BLaER1 (cell line): ENCODE measurements at regions not wholly inside any gene's neighbourhood (a gene's known extent, or its start where the extent isn't known, plus 50 kb on each side); places are given as distances from the start of the nearest gene placed in this dataset.

Experiments used
- H3K27ac ChIP-seq: shearing (Covaris generic); formaldehyde crosslinking; 2 replicates; pipeline ENCODE4 v1.8.1; 2022
- H3K27me3 ChIP-seq: shearing (Covaris generic); formaldehyde crosslinking; 2 replicates; pipeline ENCODE4 v1.8.1; 2022
- H3K36me3 ChIP-seq: shearing (Covaris generic); formaldehyde crosslinking; 2 replicates; pipeline ENCODE4 v1.8.1; 2022
- H3K4me1 ChIP-seq: shearing (Covaris generic); formaldehyde crosslinking; 2 replicates; pipeline ENCODE4 v1.8.1; 2022
- H3K4me2 ChIP-seq: shearing (Covaris generic); formaldehyde crosslinking; 2 replicates; pipeline ENCODE4 v1.8.1; 2022
- H3K4me3 ChIP-seq: shearing (Covaris generic); formaldehyde crosslinking; 2 replicates; pipeline ENCODE4 v1.8.1; 2022
- H3K9ac ChIP-seq: shearing (Covaris generic); formaldehyde crosslinking; 2 replicates; pipeline ENCODE4 v1.8.1; 2022
- H3K9me3 ChIP-seq: shearing (Covaris generic); formaldehyde crosslinking; 2 replicates; pipeline ENCODE4 v1.8.1; 2022
- H4K20me1 ChIP-seq: shearing (Covaris generic); formaldehyde crosslinking; 2 replicates; pipeline ENCODE4 v1.8.1; 2022
- Cebpa-rat ChIP-seq: shearing (Covaris generic); IDR thresholded peaks from 2 replicates; pipeline ENCODE4 v1.8.1; 2022

- H3K27ac ChIP-seq, result no peak overlapping the region
- H3K36me3 ChIP-seq, result no peaks in the 10 kb centered on the region
- no peaks in the 10 kb centered on the region for H4K20me1 ChIP-seq
- no peak for TF ChIP-seq Cebpa-rat
- no peak overlapping the region for H3K4me3 ChIP-seq
- H3K9ac ChIP-seq, result no peak overlapping the region
- no peaks in the 10 kb centered on the region for H3K9me3 ChIP-seq
- H3K4me1 ChIP-seq, result no peaks in the 10 kb centered on the region
- H3K27me3 ChIP-seq, result no peaks in the 10 kb centered on the region
- no peak overlapping the region for H3K4me2 ChIP-seq
These were observed 59.7 kb downstream of the NAA11 start for GRCh38 chr4:79266136-79266535.

- H3K9me3 ChIP-seq, result peaks cover 21% of the 10 kb centered on the region
- H3K36me3 ChIP-seq, result no peaks in the 10 kb centered on the region
- no peak overlapping the region for H3K4me3 ChIP-seq
- H3K27me3 ChIP-seq, result no peaks in the 10 kb centered on the region
- no peaks in the 10 kb centered on the region for H4K20me1 ChIP-seq
- no peak for TF ChIP-seq Cebpa-rat
- no peak overlapping the region for H3K4me2 ChIP-seq
- no peaks in the 10 kb centered on the region for H3K4me1 ChIP-seq
- no peak overlapping the region for H3K9ac ChIP-seq
- H3K27ac ChIP-seq, result no peak overlapping the region
These were observed 66.6 kb downstream of the NAA11 start for GRCh38 chr4:79259242-79259641.

GRCh38 chr4:79258614-79259176 is 67.2 kb downstream of the NAA11 start:
- Histone ChIP-seq H3K9me3 (peaks cover 21% of the 10 kb centered on the region), H3K4me1 (no peaks in the 10 kb centered on the region), H4K20me1 (no peaks in the 10 kb centered on the region), H3K4me2 (no peak overlapping the region), H3K9ac (no peak overlapping the region), H3K27ac (no peak overlapping the region), H3K4me3 (no peak overlapping the region), H3K27me3 (no peaks in the 10 kb centered on the region), H3K36me3 (no peaks in the 10 kb centered on the region)
- TF ChIP-seq Cebpa-rat, result no peak

GRCh38 chr4:79257953-79258613 is 67.8 kb downstream of the NAA11 start:
- Histone ChIP-seq H3K27ac (no peak overlapping the region), H3K4me3 (no peak overlapping the region), H3K4me1 (no peaks in the 10 kb centered on the region), H3K9ac (no peak overlapping the region), H3K27me3 (no peaks in the 10 kb centered on the region), H3K4me2 (no peak overlapping the region), H3K36me3 (no peaks in the 10 kb centered on the region), H3K9me3 (peaks cover 21% of the 10 kb centered on the region), H4K20me1 (no peaks in the 10 kb centered on the region)
- TF ChIP-seq Cebpa-rat, result no peak

GRCh38 chr4:79255793-79256192 is 70.1 kb downstream of the NAA11 start:
- H3K4me1 ChIP-seq, result no peaks in the 10 kb centered on the region
- peaks cover 21% of the 10 kb centered on the region for H3K9me3 ChIP-seq
- TF ChIP-seq Cebpa-rat, result no peak
- H3K4me2 ChIP-seq, result no peak overlapping the region
- H3K27ac ChIP-seq, result no peak overlapping the region
- H3K27me3 ChIP-seq, result no peaks in the 10 kb centered on the region
- no peak overlapping the region for H3K4me3 ChIP-seq
- no peak overlapping the region for H3K9ac ChIP-seq
- H4K20me1 ChIP-seq, result no peaks in the 10 kb centered on the region
- no peaks in the 10 kb centered on the region for H3K36me3 ChIP-seq

- Histone ChIP-seq H3K4me1 (no peaks in the 10 kb centered on the region), H3K27ac (no peak overlapping the region), H3K9ac (no peak overlapping the region), H3K4me3 (no peak overlapping the region), H3K27me3 (no peaks in the 10 kb centered on the region), H3K4me2 (no peak overlapping the region), H4K20me1 (no peaks in the 10 kb centered on the region), H3K9me3 (peaks cover 12% of the 10 kb centered on the region), H3K36me3 (no peaks in the 10 kb centered on the region)
- TF ChIP-seq Cebpa-rat, result no peak
These were observed 71.9 kb downstream of the NAA11 start for GRCh38 chr4:79253924-79254323.

- Histone ChIP-seq H4K20me1 (no peaks in the 10 kb centered on the region), H3K27me3 (no peaks in the 10 kb centered on the region), H3K4me3 (no peak overlapping the region), H3K9me3 (peaks cover 4% of the 10 kb centered on the region), H3K27ac (no peak overlapping the region), H3K9ac (no peak overlapping the region), H3K4me2 (no peak overlapping the region), H3K36me3 (no peaks in the 10 kb centered on the region), H3K4me1 (no peaks in the 10 kb centered on the region)
- TF ChIP-seq Cebpa-rat, result no peak
These were observed 72.7 kb downstream of the NAA11 start for GRCh38 chr4:79253168-79253567.

GRCh38 chr4:79250887-79251286 is 75.0 kb downstream of the NAA11 start:
- Histone ChIP-seq H3K36me3 (no peaks in the 10 kb centered on the region), H3K4me1 (no peaks in the 10 kb centered on the region), H3K27ac (no peak overlapping the region), H3K4me2 (no peak overlapping the region), H3K27me3 (no peaks in the 10 kb centered on the region), H3K9ac (no peak overlapping the region), H3K9me3 (no peaks in the 10 kb centered on the region), H3K4me3 (no peak overlapping the region), H4K20me1 (no peaks in the 10 kb centered on the region)
- TF ChIP-seq Cebpa-rat, result no peak

GRCh38 chr4:79249881-79250503 is 75.9 kb downstream of the NAA11 start:
- H3K4me3 ChIP-seq, result no peak overlapping the region
- H4K20me1 ChIP-seq, result no peaks in the 10 kb centered on the region
- H3K9ac ChIP-seq, result no peak overlapping the region
- H3K9me3 ChIP-seq, result peaks cover 7% of the 10 kb centered on the region
- no peaks in the 10 kb centered on the region for H3K36me3 ChIP-seq
- H3K4me2 ChIP-seq, result no peak overlapping the region
- H3K4me1 ChIP-seq, result no peaks in the 10 kb centered on the region
- no peaks in the 10 kb centered on the region for H3K27me3 ChIP-seq
- no peak for TF ChIP-seq Cebpa-rat
- H3K27ac ChIP-seq, result no peak overlapping the region

GRCh38 chr4:79248610-79249009 is 77.3 kb downstream of the NAA11 start:
- Histone ChIP-seq H3K4me1 (no peaks in the 10 kb centered on the region), H3K4me2 (no peak overlapping the region), H3K36me3 (no peaks in the 10 kb centered on the region), H3K9me3 (peaks cover 16% of the 10 kb centered on the region), H4K20me1 (no peaks in the 10 kb centered on the region), H3K9ac (no peak overlapping the region), H3K4me3 (no peak overlapping the region), H3K27me3 (no peaks in the 10 kb centered on the region), H3K27ac (no peak overlapping the region)
- TF ChIP-seq Cebpa-rat, result no peak
